GM19023 (cell line): ENCODE measurements at regions not wholly inside any gene's neighbourhood (a gene's known extent, or its start where the extent isn't known, plus 50 kb on each side); places are given as distances from the start of the nearest gene placed in this dataset.
"Not testable (repeated sequence)": the region's sequence is repeated elsewhere in the genome, so short reads cannot be mapped to it uniquely, and the experiment has no call there.

ENCODE experiments used
- ATAC-seq: cut with Tn5 transposase; IDR thresholded peaks from one replicate; pipeline ENCODE4 v1.9.1; 2021; ENCODE audit warnings: mild to moderate bottlenecking, moderate library complexity; ENCODE audit not compliant: unreplicated experiment

GRCh38 chr5:35561396-35561795, 56.3 kb upstream of the SPEF2 start:
- no peak for ATAC-seq

GRCh38 chr5:35557748-35558147, 59.9 kb upstream of the SPEF2 start:
- no peak for ATAC-seq

GRCh38 chr5:35557199-35557598, 60.5 kb upstream of the SPEF2 start:
- ATAC-seq, result no peak

GRCh38 chr5:35554016-35554415, 63.6 kb upstream of the SPEF2 start:
- no peak for ATAC-seq

GRCh38 chr5:35545190-35545589, 72.5 kb upstream of the SPEF2 start:
- ATAC-seq, result no peak

- no peak for ATAC-seq
These were observed 74.3 kb upstream of the SPEF2 start for GRCh38 chr5:35543408-35543807.

- ATAC-seq, result no peak
These were observed 77.7 kb upstream of the SPEF2 start for GRCh38 chr5:35540002-35540401.

- ATAC-seq, result no peak
These were observed 79.3 kb upstream of the SPEF2 start for GRCh38 chr5:35538198-35538931.

- no peak for ATAC-seq
These were observed 84.5 kb upstream of the SPEF2 start for GRCh38 chr5:35533156-35533555.

GRCh38 chr5:35531553-35531952, 86.1 kb upstream of the SPEF2 start:
- ATAC-seq, result not testable (repeated sequence)

GRCh38 chr5:35518104-35518503, 99.6 kb upstream of the SPEF2 start:
- peak; percentile 93 for ATAC-seq

GRCh38 chr5:35516271-35516670, 101.4 kb upstream of the SPEF2 start:
- ATAC-seq, result no peak

GRCh38 chr5:35513612-35514011, 104.1 kb upstream of the SPEF2 start:
- no peak for ATAC-seq

GRCh38 chr5:35502206-35502605, 115.5 kb upstream of the SPEF2 start:
- ATAC-seq, result no peak

GRCh38 chr5:35488791-35489190, 128.9 kb upstream of the SPEF2 start:
- no peak for ATAC-seq

GRCh38 chr5:35488055-35488454, 129.6 kb upstream of the SPEF2 start:
- no peak for ATAC-seq

GRCh38 chr5:35487233-35488025, 130.2 kb upstream of the SPEF2 start:
- no peak for ATAC-seq

GRCh38 chr5:35485487-35485886, 132.2 kb upstream of the SPEF2 start:
- no peak for ATAC-seq

GRCh38 chr5:35484241-35484640, 133.4 kb upstream of the SPEF2 start:
- ATAC-seq, result no peak

GRCh38 chr5:35483780-35484179, 133.9 kb upstream of the SPEF2 start:
- ATAC-seq, result no peak

GRCh38 chr5:35483191-35483590, 134.5 kb upstream of the SPEF2 start:
- no peak for ATAC-seq

GRCh38 chr5:35482167-35482755, 135.4 kb upstream of the SPEF2 start:
- ATAC-seq, result no peak
